G401.6 (cell line): ENCODE measurements at regions not wholly inside any gene's neighbourhood (a gene's known extent, or its start where the extent isn't known, plus 50 kb on each side); places are given as distances from the start of the nearest gene placed in this dataset.

ENCODE experiments used
- FAIRE-seq: peaks from 2 replicates; lab custom pipeline; 2012; peaks lifted over from hg19 to GRCh38; lab: Jason Lieb, UNC

DNA sequence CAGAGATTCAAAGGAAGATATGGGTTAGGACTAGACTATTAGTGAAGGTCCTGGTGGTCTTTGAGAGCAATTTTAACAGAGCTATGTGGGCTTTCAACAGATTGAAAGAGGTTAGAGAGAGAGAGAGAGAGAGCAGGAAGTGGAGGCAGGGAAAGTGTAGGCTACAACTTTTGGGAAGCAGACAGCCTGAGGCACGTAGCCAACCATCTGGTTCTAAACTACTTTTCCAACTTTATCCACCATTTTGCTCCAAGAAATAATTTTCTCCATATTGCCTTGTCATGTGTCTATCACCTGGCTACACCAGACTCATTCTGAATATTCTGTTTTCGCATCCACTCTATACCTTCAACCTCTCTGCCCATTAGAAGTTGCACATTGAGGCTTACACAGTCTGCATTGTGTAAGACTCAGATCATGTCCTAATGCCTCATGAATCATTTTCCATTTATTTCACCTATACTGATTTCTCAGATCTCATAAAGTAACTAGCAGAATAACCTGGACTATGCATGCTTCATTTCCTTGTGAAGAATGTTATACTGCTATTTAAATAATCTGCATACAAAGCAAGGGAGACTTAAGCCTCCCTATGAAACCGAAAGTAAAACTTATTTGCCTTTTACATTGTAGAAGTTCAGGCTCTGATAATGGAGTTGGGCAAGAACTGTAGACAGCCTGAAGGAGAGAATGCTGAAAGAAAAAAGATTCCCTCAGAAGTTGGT, 235.6 kb downstream of the ELAVL2 start:
- no peak for FAIRE-seq

DNA sequence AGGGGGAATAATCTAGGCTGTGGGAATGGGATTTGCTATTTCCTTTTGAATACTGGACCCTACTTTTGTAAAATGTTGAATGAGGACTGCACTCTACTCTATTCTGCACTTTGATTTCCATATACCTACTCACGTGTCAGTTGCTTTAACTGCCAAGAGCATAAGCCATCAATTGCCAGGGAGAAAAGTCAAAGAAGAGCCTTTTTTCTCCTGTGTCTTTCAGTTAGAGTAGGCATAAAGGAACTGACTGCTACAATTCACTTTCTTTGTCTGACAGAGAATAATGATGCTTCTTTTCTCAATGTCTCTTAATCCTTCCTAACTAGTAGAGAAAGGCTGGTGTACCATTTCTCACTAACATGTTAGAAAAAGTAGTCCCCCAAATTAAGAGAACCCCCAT, 231.6 kb downstream of the ELAVL2 start:
- FAIRE-seq: no peak

DNA sequence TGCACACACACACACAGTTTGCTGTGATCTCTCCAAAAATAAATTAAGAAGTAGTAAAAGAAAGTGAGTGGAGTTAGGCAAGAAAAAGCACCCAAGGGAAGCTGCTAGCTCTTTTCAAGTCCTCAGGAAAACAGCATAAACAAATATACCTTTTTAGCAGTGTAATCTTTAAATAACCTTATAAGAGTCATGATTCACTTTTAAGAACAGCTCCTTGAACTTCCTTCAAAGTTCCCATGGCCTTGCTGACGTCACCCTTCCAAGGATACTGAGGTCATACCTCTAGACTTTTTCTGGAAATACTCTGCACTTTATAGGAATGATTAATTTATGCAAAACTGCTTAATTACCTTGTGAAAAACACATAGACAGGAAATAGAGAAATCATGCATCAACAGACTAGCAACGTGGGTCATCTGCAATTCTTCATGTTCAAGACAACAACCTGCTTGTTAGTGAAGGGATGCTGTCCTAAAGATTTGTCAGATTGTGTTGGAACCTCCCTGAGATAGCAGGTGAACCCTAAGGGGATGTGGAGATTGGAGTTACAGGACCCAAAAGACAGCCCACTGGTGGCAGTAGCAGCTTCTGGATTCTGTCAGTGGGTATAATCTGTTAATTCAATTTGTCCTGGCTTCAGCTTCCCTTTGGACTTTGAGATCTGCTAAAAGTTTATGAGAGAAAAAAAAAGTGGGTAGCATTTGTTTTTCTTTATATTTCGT, 229.0 kb downstream of the ELAVL2 start:
- no peak for FAIRE-seq

DNA sequence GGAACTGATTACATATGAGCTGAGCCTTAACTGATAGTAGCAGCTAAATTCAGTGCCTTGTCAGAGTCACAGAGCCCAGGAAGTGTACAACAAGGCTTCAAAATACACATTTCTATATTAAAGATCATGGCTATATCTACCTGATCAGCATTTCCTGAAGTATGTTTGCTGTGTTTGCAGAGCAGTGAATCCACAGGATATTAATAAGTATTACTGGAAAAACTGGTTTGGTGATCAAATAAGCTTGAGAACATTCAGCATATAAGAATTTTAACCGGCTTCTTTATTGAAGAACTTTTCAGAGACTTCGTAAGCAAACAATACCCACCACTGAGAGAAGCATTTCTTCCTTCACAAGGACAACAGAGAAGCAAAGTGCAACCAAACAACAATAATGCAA, 227.0 kb downstream of the ELAVL2 start:
- FAIRE-seq: no peak

GRCh38 chr9:23603311-23603710, 222.7 kb downstream of the ELAVL2 start:
- FAIRE-seq: no peak

DNA sequence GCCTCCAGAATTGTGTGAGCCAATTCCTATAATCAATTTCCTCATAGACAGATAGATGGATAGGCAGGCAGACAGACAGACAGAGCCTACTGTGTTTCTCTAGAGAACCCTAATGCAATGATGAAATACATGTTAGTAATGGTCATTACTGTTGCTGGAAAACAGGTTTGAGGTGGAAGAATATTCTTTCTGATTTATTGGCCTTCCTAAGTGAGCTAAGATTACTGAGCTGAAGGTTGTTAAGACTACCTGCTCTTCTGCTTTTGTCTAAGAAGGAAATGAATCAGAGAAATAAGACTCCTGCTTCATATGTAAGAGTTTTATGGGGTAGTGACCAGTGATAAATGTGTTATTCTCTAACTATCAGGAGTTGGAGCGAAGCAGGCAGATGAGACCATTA, 219.9 kb downstream of the ELAVL2 start:
- FAIRE-seq: no peak

GRCh38 chr9:23608456-23608855, 217.6 kb downstream of the ELAVL2 start:
- FAIRE-seq: no peak

DNA sequence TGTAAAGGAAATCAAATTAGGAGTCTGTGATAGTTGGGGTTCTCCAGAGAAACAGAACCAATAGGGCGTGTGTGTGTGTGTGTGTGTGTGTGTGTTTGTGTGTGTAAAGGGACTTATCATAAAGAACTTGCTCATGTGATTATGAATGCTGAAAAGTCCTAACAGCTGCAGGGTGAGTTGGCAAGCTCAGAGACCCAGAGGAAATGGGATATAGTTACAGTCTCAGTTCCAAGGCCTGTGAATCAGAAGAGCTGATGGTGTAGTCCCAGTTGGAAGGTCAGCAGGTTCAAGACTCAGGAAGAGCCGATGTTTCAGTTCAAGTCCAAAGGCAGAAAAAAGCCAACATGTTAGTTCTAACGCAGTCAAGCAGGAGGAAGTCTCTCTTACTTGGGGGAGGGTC, 214.2 kb downstream of the ELAVL2 start:
- no peak for FAIRE-seq

GRCh38 chr9:23615569-23615968, 210.5 kb downstream of the ELAVL2 start:
- FAIRE-seq: no peak

DNA sequence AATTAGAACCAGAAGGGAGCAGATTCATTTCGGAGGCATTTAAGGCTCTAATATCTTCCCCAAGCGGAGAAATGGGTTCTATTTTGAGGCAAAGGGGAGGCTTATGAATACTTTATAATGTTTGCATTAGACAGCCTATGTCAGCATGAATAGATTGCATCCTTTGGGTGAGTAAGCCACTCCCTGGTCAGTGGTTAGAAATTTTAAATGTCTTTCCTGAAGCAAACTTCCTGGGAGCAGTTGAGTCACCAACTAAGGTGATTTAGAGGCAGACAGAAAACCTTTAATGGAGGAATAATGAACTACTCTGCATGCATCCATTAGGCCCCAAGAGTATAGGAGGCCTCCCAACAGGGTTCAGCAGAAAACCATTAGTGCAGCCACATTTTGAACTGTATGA, 204.9 kb downstream of the ELAVL2 start:
- FAIRE-seq: no peak

DNA sequence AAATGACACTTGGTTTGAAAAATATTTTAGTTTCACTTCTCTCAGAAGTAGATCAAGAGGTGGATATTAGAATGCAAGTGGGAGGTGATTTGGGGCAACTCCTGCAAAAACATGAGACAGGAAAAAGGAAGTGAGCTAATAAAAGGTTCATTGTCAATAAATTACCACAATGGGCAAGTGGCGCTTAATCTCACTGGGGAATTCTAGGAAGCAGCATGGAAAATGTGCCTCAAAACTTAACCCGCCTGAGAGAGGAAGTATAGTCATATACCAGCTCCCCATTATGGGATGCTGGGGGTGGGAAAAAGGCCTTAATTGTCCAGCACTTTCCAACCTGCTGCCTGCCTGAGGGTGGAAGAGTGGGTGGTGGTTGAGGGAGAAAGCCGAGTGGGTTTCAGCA, 204.1 kb downstream of the ELAVL2 start:
- no peak for FAIRE-seq

DNA sequence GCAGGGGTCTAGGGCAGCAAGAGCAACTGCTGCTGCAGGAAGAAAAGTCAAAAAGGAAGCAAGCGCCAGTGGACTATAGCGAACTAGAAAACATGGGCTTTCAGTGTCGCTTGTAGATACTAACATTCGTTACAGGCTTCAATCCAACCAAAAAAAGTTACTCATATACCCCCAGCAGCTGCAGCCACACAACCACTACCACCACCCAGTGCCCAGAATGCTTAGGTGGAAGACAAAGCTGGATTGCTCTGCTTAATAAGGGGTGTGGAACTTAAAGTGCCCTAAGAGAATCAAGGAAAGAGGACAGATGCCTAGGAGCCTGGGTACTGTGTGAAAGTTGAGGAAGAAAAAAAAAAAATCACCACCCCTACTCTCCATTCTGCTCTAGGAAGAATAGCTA, 203.6 kb downstream of the ELAVL2 start:
- no peak for FAIRE-seq

- no peak for FAIRE-seq
These were observed 195.6 kb downstream of the ELAVL2 start for GRCh38 chr9:23630488-23630887.

GRCh38 chr9:23635276-23635675, 190.8 kb downstream of the ELAVL2 start:
- FAIRE-seq: no peak

GRCh38 chr9:23636199-23636598, 189.8 kb downstream of the ELAVL2 start:
- no peak for FAIRE-seq

- FAIRE-seq: no peak
These were observed 188.0 kb downstream of the ELAVL2 start for GRCh38 chr9:23638011-23638410.

DNA sequence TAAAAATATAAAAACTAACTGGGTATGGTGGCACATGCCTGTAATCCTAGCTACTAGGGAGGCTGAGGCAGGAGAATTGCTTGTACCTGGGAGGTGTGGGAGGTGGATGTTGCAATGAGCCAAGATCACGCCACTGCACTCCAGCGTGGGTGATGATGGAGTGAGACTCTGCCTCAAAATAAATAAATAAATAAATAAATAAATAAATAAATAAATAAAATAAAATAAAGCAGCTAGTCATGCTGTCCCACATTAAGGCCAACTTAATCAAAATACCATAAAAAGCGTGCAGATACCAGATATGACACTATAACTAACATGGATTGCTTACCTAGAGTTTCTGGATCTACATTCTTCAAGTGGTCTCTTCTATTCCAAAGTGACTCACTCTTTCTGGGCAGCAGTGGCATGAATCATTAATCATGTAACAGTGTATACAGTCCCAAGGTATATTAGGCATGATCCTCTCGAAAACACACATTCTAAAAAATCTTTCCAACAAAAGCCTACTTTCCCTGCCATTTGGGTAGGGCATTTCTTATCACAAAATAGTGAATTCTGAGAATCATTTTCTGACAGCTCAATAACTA, 187.1 kb downstream of the ELAVL2 start:
- FAIRE-seq: no peak
